Caco-2 (cell line): ENCODE measurements at regions not wholly inside any gene's neighbourhood (a gene's known extent, or its start where the extent isn't known, plus 50 kb on each side); places are given as distances from the start of the nearest gene placed in this dataset.

Experiments used
- BruUV-seq: library from RNA; stranded (reverse); fragments of 400-500 nt; replicated peaks from 2 replicates; lab custom pipeline; 2021; lab: Mats Ljungman, UMichigan
- CTCF ChIA-PET: fragments of 300-600 bp; sonication (Branson Sonifier 250); formaldehyde crosslinking; loops from one replicate; lab custom pipeline; 2022; ENCODE audit warnings: antibody characterized with exemption; lab: Charles Lee
- POLR2A ChIA-PET: fragments of 300-600 bp; sonication (Branson Sonifier 250); formaldehyde crosslinking; loops from one replicate; lab custom pipeline; 2022; ENCODE audit warnings: antibody characterized with exemption; lab: Charles Lee
- DNase-seq, 2 experiments: peaks; one replicate each; pipeline versions ENCODE4 v3.0.0 to v3.0.0-alpha.2; 2020 to 2022
- H3K27me3 ChIP-seq: replicated peaks from 2 replicates; pipeline ENCODE4 v1.6.0; 2011; ENCODE audit warnings: low read length; ENCODE audit not compliant: control insufficient read depth, insufficient read depth
- H3K36me3 ChIP-seq: 2 replicates; pipeline ENCODE4 v1.5.1; 2011; ENCODE audit warnings: low read length; ENCODE audit not compliant: control insufficient read depth, insufficient read depth
- H3K4me1 ChIP-seq: fragments of 250-450 bp; sonication (Bioruptor Pico); 2 replicates; pipeline ENCODE4 v1.5.1; 2020; ENCODE audit warnings: mild to moderate bottlenecking
- H3K4me3 ChIP-seq: 2 replicates; pipeline ENCODE4 v1.5.1; 2011; ENCODE audit warnings: low read depth, mild to moderate bottlenecking, control low read depth, low read length
- H3K9me3 ChIP-seq: fragments of 250-450 bp; sonication (Bioruptor Pico); 2 replicates; pipeline ENCODE4 v1.5.1; 2020; ENCODE audit warnings: mild to moderate bottlenecking, moderate library complexity
- H3K27ac Mint-ChIP-seq: one replicate; pipeline ENCODE4 v1.8.0; 2022; ENCODE audit warnings: mixed read lengths; ENCODE audit not compliant: unreplicated experiment
- H3K27me3 Mint-ChIP-seq: one replicate; pipeline ENCODE4 v1.8.0; 2022; ENCODE audit warnings: mixed read lengths; ENCODE audit not compliant: insufficient read depth, unreplicated experiment
- H3K36me3 Mint-ChIP-seq: one replicate; pipeline ENCODE4 v1.8.0; 2022; ENCODE audit warnings: mild to moderate bottlenecking, mixed read lengths; ENCODE audit not compliant: insufficient read depth, unreplicated experiment
- H3K4me1 Mint-ChIP-seq: one replicate; pipeline ENCODE4 v1.8.0; 2022; ENCODE audit warnings: low read depth, mixed read lengths; ENCODE audit not compliant: unreplicated experiment
- H3K4me3 Mint-ChIP-seq: one replicate; pipeline ENCODE4 v1.8.0; 2022; ENCODE audit warnings: mild to moderate bottlenecking, moderate library complexity, mixed read lengths; ENCODE audit not compliant: unreplicated experiment
- H3K9me3 Mint-ChIP-seq: one replicate; pipeline ENCODE4 v1.8.0; 2022; ENCODE audit warnings: mixed read lengths; ENCODE audit not compliant: unreplicated experiment
- CTCF ChIP-seq, 2 experiments: fragments of 200-600 bp in 1 of 2; IDR thresholded peaks; 1 replicate in 1 of 2; 2 replicates in 1 of 2; pipeline versions ENCODE4 v1.5.1 to v1.8.0; 2011 to 2022; ENCODE audit warnings: antibody characterized with exemption in 1 of 2, control low read depth in 1 of 2, inconsistent platforms in 1 of 2, low read depth in 1 of 2, low read length in 1 of 2, mild to moderate bottlenecking in 1 of 2, moderate library complexity in 1 of 2; ENCODE audit not compliant: insufficient read depth in 1 of 2, severe bottlenecking in 1 of 2, unreplicated experiment in 1 of 2
- intact Hi-C: fragments of 100-400 bp; cut with micrococcal nuclease; formaldehyde crosslinking; loops from one replicate; pipeline ENCODE4 v1.10.0; 2022; ENCODE audit not compliant: unreplicated experiment

- BruUV-seq, result no TSS peak
Measured at GRCh38 chr3:139099968-139100817, 55.5 kb upstream of the PRR23C start.

DNA sequence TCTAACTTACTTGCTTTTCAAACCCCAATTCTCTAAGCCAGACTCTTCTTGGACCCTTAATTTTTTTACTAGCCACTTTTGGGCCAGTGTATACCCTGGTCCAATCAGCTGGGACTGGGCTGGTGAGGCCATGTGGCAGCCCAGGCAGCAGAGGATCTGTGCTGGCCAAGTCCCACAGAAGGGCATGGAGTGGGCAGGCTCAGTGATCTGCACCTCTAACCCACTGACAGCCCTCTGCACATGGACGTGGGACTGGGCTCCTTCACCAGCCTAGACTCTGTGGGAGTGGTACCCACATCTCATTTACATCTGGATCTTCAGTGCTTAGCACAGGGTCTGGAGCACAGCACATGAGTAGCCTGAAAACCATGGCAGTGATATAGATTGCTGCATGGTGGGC is 56.1 kb upstream of the PRR23C start:
- BruUV-seq, result no TSS peak
- peaks cover 17% of the 10 kb centered on the region for H3K4me1 ChIP-seq
- DNase-seq, result no peak
- POLR2A ChIA-PET, result no interaction called here
- Mint-ChIP-seq H3K9me3 (no peaks in the 10 kb centered on the region), H3K27ac (no peak overlapping the region), H3K27me3 (no peaks in the 10 kb centered on the region), H3K36me3 (peaks cover 4% of the 10 kb centered on the region), H3K4me3 (no peak overlapping the region), H3K4me1 (peaks cover 5% of the 10 kb centered on the region)
- no peaks in the 10 kb centered on the region for H3K27me3 ChIP-seq
- no peak for TF ChIP-seq CTCF (IDR thresholded peaks at IDR 0.05; ENCODE audit: insufficient read depth in 1 of 2, low read depth in 1 of 2, low read length in 1 of 2, severe bottlenecking in 1 of 2, unreplicated experiment in 1 of 2)
- no peaks in the 10 kb centered on the region; the same call in 1 of the 2 replicates for H3K9me3 ChIP-seq
- CTCF ChIA-PET, result interaction anchor here (1.0 kb wide), 1 partner anchor 11 kb away, joined by 3 read pairs; no protein-coding TSS in a partner anchor
- no peaks in the 10 kb centered on the region for H3K36me3 ChIP-seq
- intact Hi-C loops, result no loop called here
- no peak overlapping the region for H3K4me3 ChIP-seq

More at GRCh38 chr3:139099968-139100817, 55.5 kb upstream of the PRR23C start:
- POLR2A ChIA-PET, result no interaction called here
- intact Hi-C loops, result no loop called here
- CTCF ChIA-PET, result interaction anchor here (1.0 kb wide), 1 partner anchor 12 kb away, joined by 3 read pairs; no protein-coding TSS in a partner anchor
- Histone ChIP-seq H3K4me1 (peaks cover 11% of the 10 kb centered on the region), H3K36me3 (no peaks in the 10 kb centered on the region), H3K27me3 (no peaks in the 10 kb centered on the region), H3K9me3 (no peaks in the 10 kb centered on the region; the same call in 1 of the 2 replicates), H3K4me3 (no peak overlapping the region)
- no peak for TF ChIP-seq CTCF (IDR thresholded peaks at IDR 0.05; ENCODE audit: insufficient read depth in 1 of 2, low read depth in 1 of 2, low read length in 1 of 2, severe bottlenecking in 1 of 2, unreplicated experiment in 1 of 2)
- H3K27ac Mint-ChIP-seq, result no peak overlapping the region
- no peaks in the 10 kb centered on the region for H3K27me3 Mint-ChIP-seq
- DNase-seq, result no peak
- H3K36me3 Mint-ChIP-seq, result no peaks in the 10 kb centered on the region
- H3K4me1 Mint-ChIP-seq, result no peaks in the 10 kb centered on the region
- H3K4me3 Mint-ChIP-seq, result no peak overlapping the region
- no peaks in the 10 kb centered on the region for H3K9me3 Mint-ChIP-seq

DNA sequence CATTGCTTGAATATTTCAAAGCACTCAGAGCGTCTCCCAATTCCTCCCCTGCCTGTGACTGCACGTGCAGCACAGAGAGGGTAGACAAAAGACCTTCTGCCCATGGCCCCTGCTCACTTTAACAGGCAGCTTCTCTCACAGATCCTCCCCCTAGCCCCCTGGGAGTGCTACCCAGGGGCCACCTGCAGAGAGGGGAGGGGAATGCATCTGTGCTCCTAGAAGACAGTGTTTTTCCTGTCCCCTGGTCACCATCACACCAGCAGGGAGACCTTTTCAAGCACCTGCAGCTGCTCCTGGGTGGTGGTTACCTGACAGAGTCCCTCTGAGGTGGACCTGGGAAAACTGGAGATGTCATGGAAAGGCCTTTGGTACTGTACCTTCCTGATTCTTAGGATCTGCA is 56.7 kb upstream of the PRR23C start:
- ChIA-PET CTCF (interaction anchor here (1.0 to 2.4 kb wide), 2 partner anchors 10 kb away, joined by 3 to 13 read pairs; no protein-coding TSS in a partner anchor), POLR2A (no interaction called here)
- no peaks in the 10 kb centered on the region; the same call in 1 of the 2 replicates for H3K9me3 ChIP-seq
- no peak overlapping the region for H3K27ac Mint-ChIP-seq
- no peaks in the 10 kb centered on the region for H3K27me3 Mint-ChIP-seq
- no peak overlapping the region for H3K4me3 ChIP-seq
- no peak for DNase-seq
- peaks cover 4% of the 10 kb centered on the region for H3K36me3 Mint-ChIP-seq
- no peak overlapping the region for H3K4me3 Mint-ChIP-seq
- H3K36me3 ChIP-seq, result no peaks in the 10 kb centered on the region
- TF ChIP-seq CTCF (IDR thresholded peaks at IDR 0.05; ENCODE audit: insufficient read depth in 1 of 2, low read depth in 1 of 2, low read length in 1 of 2, severe bottlenecking in 1 of 2, unreplicated experiment in 1 of 2), result no peak
- no peaks in the 10 kb centered on the region for H3K27me3 ChIP-seq
- H3K4me1 ChIP-seq, result peaks cover 23% of the 10 kb centered on the region
- intact Hi-C loops, result no loop called here
- peaks cover 9% of the 10 kb centered on the region for H3K4me1 Mint-ChIP-seq
- no TSS peak for BruUV-seq
- no peaks in the 10 kb centered on the region for H3K9me3 Mint-ChIP-seq
